GM12878 (cell line): ENCODE measurements at regions not wholly inside any gene's neighbourhood (a gene's known extent, or its start where the extent isn't known, plus 50 kb on each side); places are given as distances from the start of the nearest gene placed in this dataset.

ENCODE experiments used
- ATAC-seq: fragments of 200-7000 bp; cut with Tn5 transposase; 3 replicates; pipeline ENCODE4 v1.9.1; 2020; ENCODE audit warnings: mild to moderate bottlenecking, moderate library complexity
- BruUV-seq: library from RNA; stranded (reverse); fragments of 400-500 nt; replicated peaks from 2 replicates; lab custom pipeline; 2021; lab: Mats Ljungman, UMichigan
- CTCF ChIA-PET: fragments of 300-600 bp; sonication (Branson Sonifier 250); formaldehyde crosslinking; extraction: SDS; loops from one replicate; lab custom pipeline; 2021; ENCODE audit warnings: inconsistent platforms; lab: Yijun Ruan, JAX
- POLR2A ChIA-PET: fragments of 350-600 bp; formaldehyde crosslinking; extraction: SDS; loops from one replicate; lab custom pipeline; 2021; ENCODE audit warnings: inconsistent platforms; lab: Charles Lee
- RAD21 ChIA-PET: fragments of 300-600 bp; sonication (Branson Sonifier 250); formaldehyde crosslinking; loops from one replicate; lab custom pipeline; 2023; ENCODE audit warnings: antibody characterized with exemption; ENCODE audit not compliant: unreplicated experiment; lab: Charles Lee
- SMC1A ChIA-PET: fragments of 300-600 bp; sonication (Branson Sonifier 250); formaldehyde crosslinking; loops from one replicate; lab custom pipeline; 2023; ENCODE audit not compliant: unreplicated experiment, uncharacterized antibody; lab: Charles Lee
- DNase-seq: peaks from one replicate; pipeline ENCODE4 v3.0.0-alpha.2; 2011; ENCODE audit warnings: low read depth, low spot score
- FAIRE-seq: peaks from 3 replicates; lab custom pipeline; 2011; peaks lifted over from hg19 to GRCh38; lab: Jason Lieb, UNC
- H2AFZ ChIP-seq: 2 replicates; pipeline ENCODE4 v1.6.0; 2011; ENCODE audit warnings: low read depth, low read length, control low read depth; ENCODE audit not compliant: control insufficient read depth
- H3K27ac ChIP-seq: 2 replicates; pipeline ENCODE4 v1.5.1; 2011; ENCODE audit warnings: control low read depth; ENCODE audit not compliant: control insufficient read depth, insufficient read depth
- H3K27me3 ChIP-seq, 2 experiments: replicated peaks in 1 of 2; 2 replicates each; pipeline versions ENCODE4 v1.6.0 to v1.6.1; 2011; ENCODE audit warnings: low read length in 1 of 2; ENCODE audit not compliant: control insufficient read depth in 2 of 2, insufficient read depth in 2 of 2
- H3K36me3 ChIP-seq, 2 experiments: 2 replicates each; pipeline ENCODE4 v1.5.1; 2011; ENCODE audit warnings: low read length in 1 of 2; ENCODE audit not compliant: control insufficient read depth in 2 of 2, insufficient read depth in 2 of 2
- H3K4me1 ChIP-seq: 2 replicates; pipeline ENCODE4 v1.6.1; 2011; ENCODE audit warnings: mild to moderate bottlenecking, low read length, moderate library complexity, mixed read lengths; ENCODE audit not compliant: control insufficient read depth, insufficient read depth
- H3K4me2 ChIP-seq: 2 replicates; pipeline ENCODE4 v1.6.0; 2011; ENCODE audit warnings: control low read depth; ENCODE audit not compliant: control insufficient read depth, insufficient read depth
- H3K4me3 ChIP-seq: fragments of 200-600 bp; sonication (generic); 2 replicates; pipeline ENCODE4 v1.5.1; 2016
- H3K79me2 ChIP-seq: 2 replicates; pipeline ENCODE4 v1.6.0; 2011; ENCODE audit warnings: low read length; ENCODE audit not compliant: control insufficient read depth, insufficient read depth
- H3K9ac ChIP-seq: 2 replicates; pipeline ENCODE4 v1.8.0; 2011; ENCODE audit warnings: low read length, control low read depth, mixed read lengths; ENCODE audit not compliant: control insufficient read depth, insufficient read depth
- H3K9me3 ChIP-seq: replicated peaks from 3 replicates; pipeline ENCODE4 v1.5.1; 2011; ENCODE audit warnings: mild to moderate bottlenecking, low read length; ENCODE audit not compliant: control insufficient read depth, insufficient read depth
- H4K20me1 ChIP-seq: 2 replicates; pipeline ENCODE4 v1.6.0; 2011; ENCODE audit not compliant: control insufficient read depth, insufficient read depth
- ATF2 ChIP-seq: IDR thresholded peaks from 2 replicates; pipeline ENCODE4 v1.6.1; 2012; ENCODE audit warnings: low read length, inconsistent platforms
- CTCF ChIP-seq, 3 experiments: IDR thresholded peaks in 2 of 3; conservative IDR thresholded peaks in 1 of 3; 2 replicates each; pipeline ENCODE4 v1.5.1; 2011; ENCODE audit warnings: low read depth in 3 of 3, low read length in 3 of 3, mild to moderate bottlenecking in 3 of 3, control low read depth in 2 of 3, moderate library complexity in 2 of 3, inconsistent platforms in 1 of 3, mixed read lengths in 1 of 3; ENCODE audit not compliant: control insufficient read depth in 2 of 3, insufficient read depth in 1 of 3; ENCODE audit errors: extremely low read depth in 1 of 3
- EED ChIP-seq: sonication (generic); IDR thresholded peaks from 2 replicates; pipeline ENCODE4 v1.6.1; 2016; ENCODE audit warnings: antibody characterized with exemption, low read depth
- ESRRA ChIP-seq: IDR thresholded peaks from 2 replicates; pipeline ENCODE4 v1.6.1; 2012; ENCODE audit warnings: mild to moderate bottlenecking, low read length, improper control_type of control experiment
- MYB ChIP-seq: fragments of 150-350 bp; IDR thresholded peaks from 2 replicates; pipeline ENCODE4 v1.6.1; 2014; ENCODE audit warnings: mild to moderate bottlenecking, low read depth, low read length, borderline replicate concordance
- NBN ChIP-seq: fragments of 450-650 bp; IDR thresholded peaks from 2 replicates; pipeline ENCODE4 v1.6.1; 2016
- RUNX3 ChIP-seq: IDR thresholded peaks from 2 replicates; pipeline ENCODE4 v1.6.1; 2012; ENCODE audit warnings: low read length, inconsistent platforms
- SREBF1 ChIP-seq: IDR thresholded peaks from 2 replicates; pipeline ENCODE4 v1.6.1; 2012; ENCODE audit warnings: mild to moderate bottlenecking, low read length
- SREBF2 ChIP-seq: IDR thresholded peaks from 2 replicates; pipeline ENCODE4 v1.6.1; 2012; ENCODE audit warnings: mild to moderate bottlenecking, low read length
- STAT1 ChIP-seq: fragments of 450-650 bp; conservative IDR thresholded peaks from 2 replicates; pipeline ENCODE4 v1.6.1; 2014; ENCODE audit warnings: antibody characterized with exemption, mild to moderate bottlenecking
- USF2 ChIP-seq: IDR thresholded peaks from 2 replicates; pipeline ENCODE4 v1.6.1; 2011; ENCODE audit warnings: low read depth, low read length, improper control_type of control experiment, borderline replicate concordance
- ZBTB4 ChIP-seq: fragments of 450-650 bp; formaldehyde crosslinking; IDR thresholded peaks from 2 replicates; pipeline ENCODE4 v1.4.0; 2022; ENCODE audit warnings: mild to moderate bottlenecking, moderate library complexity
- ZNF622 ChIP-seq: fragments of 450-650 bp; IDR thresholded peaks from 2 replicates; pipeline ENCODE4 v1.6.1; 2017; ENCODE audit warnings: mild to moderate bottlenecking, inconsistent platforms
- WGBS: methylation state at CpG from one replicate; pipeline ENCODE4 v1.1.6; 2016; ENCODE audit warnings: low lambda C conversion rate; ENCODE audit not compliant: insufficient replicate concordance, insufficient coverage; ENCODE audit errors: missing lambda C conversion rate; 5-methylcytosine and 5-hydroxymethylcytosine counted together
- in situ Hi-C: fragments of 300-500 bp; cut with MboI; formaldehyde crosslinking; loops from 9 replicates; pipeline ENCODE4 v1.14.3; 2018; ENCODE audit warnings: mixed read lengths
- intact Hi-C: fragments of 100-400 bp; cut with micrococcal nuclease; formaldehyde crosslinking; loops from one replicate; pipeline ENCODE4 v1.14.2; 2022; ENCODE audit not compliant: unreplicated experiment

GRCh38 chr10:78571286-78571685 is 497.5 kb upstream of the ZMIZ1 start (continued):
- no peak for TF ChIP-seq USF2
- no peak for TF ChIP-seq CTCF (IDR thresholded peaks at IDR 0.05 in 2 of 3, conservative IDR thresholded peaks at IDR 0.05 in 1 of 3; ENCODE audit: control insufficient read depth in 2 of 3, extremely low read depth in 1 of 3, insufficient read depth in 1 of 3, low read depth in 3 of 3, low read length in 3 of 3)
- no peak for TF ChIP-seq ZNF622
- TF ChIP-seq, all 136 proteins: peak for 0

GRCh38 chr10:78571891-78572290 is 496.9 kb upstream of the ZMIZ1 start:
- no TSS peak for BruUV-seq
- ChIA-PET CTCF (no interaction called here), POLR2A (no interaction called here), RAD21 (no interaction called here), SMC1A (interaction anchor here (0.6 kb wide), 1 partner anchor 546 kb away, joined by 3 read pairs; no protein-coding TSS in a partner anchor)
- no peak for ATAC-seq
- Histone ChIP-seq H3K4me1 (no peaks in the 10 kb centered on the region), H3K36me3 (no peaks in the 10 kb centered on the region), H3K27ac (no peak overlapping the region), H3K79me2 (no peaks in the 10 kb centered on the region), H3K9ac (no peak overlapping the region), H3K27me3 (no peaks in the 10 kb centered on the region; a peak in 2 of 4 replicates), H4K20me1 (no peaks in the 10 kb centered on the region), H3K4me3 (no peak overlapping the region), H2AFZ (no peak overlapping the region), H3K4me2 (no peak overlapping the region), H3K9me3 (no peaks in the 10 kb centered on the region)
- WGBS, result 0% methylated on average over 1 of the region's 1 CpG
- FAIRE-seq, result no peak
- in situ Hi-C loops (no loop called here), intact Hi-C loops (no loop called here)
- no peak for TF ChIP-seq ATF2
- TF ChIP-seq ZBTB4 (CRISPR knock-in tag), result no peak
- no peak for TF ChIP-seq NBN
- no peak for TF ChIP-seq EED
- no peak for TF ChIP-seq STAT1
- no peak for TF ChIP-seq SREBF2
- TF ChIP-seq MYB, result no peak
- no peak for TF ChIP-seq RUNX3
- TF ChIP-seq SREBF1, result no peak
- TF ChIP-seq ESRRA, result no peak
- DNase-seq, result no peak
